Epithelial cell of esophagus (primary cell): ENCODE measurements at regions not wholly inside any gene's neighbourhood (a gene's known extent, or its start where the extent isn't known, plus 50 kb on each side); places are given as distances from the start of the nearest gene placed in this dataset.

ENCODE experiments used
- DNase-seq: peaks from one replicate; pipeline ENCODE4 v3.0.0; 2010; ENCODE audit warnings: low read depth
- H3K4me3 ChIP-seq: 2 replicates; pipeline ENCODE4 v1.5.1; 2011; ENCODE audit warnings: mild to moderate bottlenecking, low read length, control low read depth
- CTCF ChIP-seq: IDR thresholded peaks from 2 replicates; pipeline ENCODE4 v1.5.1; 2011; ENCODE audit warnings: low read depth, mild to moderate bottlenecking, low read length, control low read depth, inconsistent platforms; ENCODE audit not compliant: insufficient read depth; ENCODE audit errors: missing control alignments

DNA sequence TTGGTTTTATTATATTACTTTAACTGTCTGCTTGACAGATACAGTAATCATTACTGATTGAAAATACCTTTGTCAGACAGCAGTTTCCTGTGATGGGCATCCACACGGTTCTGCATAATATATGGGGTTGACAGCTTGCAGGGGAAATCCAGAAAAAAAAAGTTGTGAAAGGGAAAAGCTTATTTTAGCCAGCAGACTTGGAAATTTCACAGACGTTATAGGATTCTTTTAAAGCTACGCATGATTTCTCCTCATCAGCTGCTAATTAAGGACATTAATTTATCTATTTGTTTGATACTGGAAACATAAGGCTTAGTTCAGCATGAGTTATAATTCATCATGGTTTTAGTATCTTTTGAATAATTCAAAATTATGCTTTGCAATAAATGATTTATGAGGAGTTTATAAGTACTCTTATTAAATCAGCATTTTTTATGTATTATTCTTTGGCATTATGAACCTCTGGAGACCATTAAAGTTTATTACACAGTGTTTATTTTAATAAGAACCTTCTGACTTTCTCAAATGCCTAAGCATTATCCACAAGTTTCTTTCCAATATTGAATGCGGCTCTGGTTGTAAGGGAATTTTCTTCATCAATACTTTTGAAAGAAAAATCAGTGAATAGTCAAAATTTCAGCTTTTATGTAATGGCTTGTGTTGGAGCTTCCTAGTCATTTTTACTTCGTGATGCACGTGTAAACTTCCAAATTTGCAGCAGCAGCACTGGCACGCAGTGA, 235.3 kb upstream of the KCNK2 start:
- no peak for TF ChIP-seq CTCF
- no peak for DNase-seq
- H3K4me3 ChIP-seq, result no peak overlapping the region

GRCh38 chr1:214848101-214848500, 234.4 kb upstream of the KCNK2 start:
- TF ChIP-seq CTCF, result no peak
- no peak for DNase-seq
- H3K4me3 ChIP-seq, result no peak overlapping the region

DNA sequence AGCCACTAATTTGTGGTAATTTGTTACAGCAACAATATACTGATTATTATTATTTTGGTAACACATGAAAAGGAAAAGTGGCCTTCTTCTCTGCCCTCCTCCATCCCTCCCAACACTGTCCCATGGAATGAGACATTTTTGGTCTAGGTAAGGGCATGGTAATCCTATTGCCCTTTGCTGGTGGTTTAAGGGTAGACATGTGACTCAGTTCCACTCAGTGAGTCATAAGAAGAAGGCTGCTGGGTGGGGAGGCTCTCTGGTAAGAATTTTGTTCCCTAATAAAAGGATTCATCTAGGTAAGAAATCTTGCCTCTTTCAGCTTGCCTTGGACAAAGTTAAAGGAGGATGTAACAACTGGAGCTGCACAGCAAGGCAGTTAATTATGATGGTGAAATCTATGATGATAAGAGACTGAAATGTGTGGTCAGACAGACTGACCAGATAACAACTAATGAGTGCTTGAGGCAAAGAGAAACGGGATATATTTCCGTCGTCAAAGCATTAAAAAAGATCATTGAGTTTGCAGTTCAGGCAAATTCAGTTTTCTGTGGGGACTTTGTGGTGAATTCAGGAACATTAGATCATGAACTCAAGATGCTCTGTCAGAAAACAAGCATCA, 232.0 kb upstream of the KCNK2 start:
- DNase-seq, result no peak
- no peak for TF ChIP-seq CTCF
- no peak overlapping the region for H3K4me3 ChIP-seq

DNA sequence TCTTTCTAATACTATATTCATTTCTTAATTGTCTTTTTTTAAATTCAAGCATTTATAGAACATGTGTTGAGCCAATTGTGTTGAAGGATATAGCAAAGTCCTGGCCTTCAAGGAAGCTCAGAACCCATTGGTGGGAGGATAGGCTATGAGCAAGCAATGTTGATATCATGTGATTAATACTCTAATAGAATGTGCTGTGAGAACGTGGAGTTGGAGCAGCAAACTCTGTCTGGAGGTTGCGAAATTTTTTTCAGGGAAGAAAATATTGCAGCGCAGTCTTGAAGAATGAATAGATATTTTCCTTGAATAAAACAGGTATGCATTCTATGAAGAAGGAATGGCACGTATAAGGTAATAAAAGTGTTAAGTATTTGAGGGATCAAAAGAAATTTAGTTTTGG, 229.2 kb upstream of the KCNK2 start:
- no peak for DNase-seq
- no peak overlapping the region for H3K4me3 ChIP-seq
- no peak for TF ChIP-seq CTCF

DNA sequence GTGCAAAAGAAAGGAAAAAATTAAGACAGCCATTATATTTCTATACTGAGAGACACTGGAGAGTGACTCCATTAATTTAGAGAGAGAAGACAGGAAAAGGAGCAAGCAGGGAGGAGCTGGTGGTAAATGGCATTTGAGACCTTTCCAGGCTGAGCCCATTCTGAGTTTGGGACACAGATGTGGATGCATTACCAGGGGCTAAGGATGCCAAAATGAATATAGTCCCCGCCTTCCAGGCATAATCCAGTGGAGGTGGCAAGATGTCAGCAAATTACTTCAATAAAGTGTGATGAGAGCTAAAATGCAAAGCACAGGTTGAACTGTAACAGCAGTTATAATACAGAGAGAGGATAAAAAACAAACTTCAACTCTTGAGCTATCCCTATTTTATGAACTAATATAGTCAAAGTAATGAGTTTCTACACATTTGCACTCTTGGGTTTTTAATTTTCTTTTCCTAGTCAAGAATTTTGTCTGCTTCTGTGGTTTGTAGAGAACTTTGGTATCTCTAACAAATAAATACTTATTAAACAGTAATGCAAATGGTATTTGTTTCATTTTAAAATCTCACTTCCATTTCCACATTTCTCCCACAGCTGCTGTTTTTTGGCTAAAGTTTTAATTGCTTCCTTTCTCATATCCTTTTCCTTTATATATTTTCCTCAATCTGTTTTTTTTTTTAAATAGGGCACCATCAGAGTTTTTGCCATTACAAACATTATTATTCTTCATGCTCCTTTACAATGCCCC, 228.2 kb upstream of the KCNK2 start:
- no peak for DNase-seq
- H3K4me3 ChIP-seq, result no peak overlapping the region
- TF ChIP-seq CTCF, result no peak

DNA sequence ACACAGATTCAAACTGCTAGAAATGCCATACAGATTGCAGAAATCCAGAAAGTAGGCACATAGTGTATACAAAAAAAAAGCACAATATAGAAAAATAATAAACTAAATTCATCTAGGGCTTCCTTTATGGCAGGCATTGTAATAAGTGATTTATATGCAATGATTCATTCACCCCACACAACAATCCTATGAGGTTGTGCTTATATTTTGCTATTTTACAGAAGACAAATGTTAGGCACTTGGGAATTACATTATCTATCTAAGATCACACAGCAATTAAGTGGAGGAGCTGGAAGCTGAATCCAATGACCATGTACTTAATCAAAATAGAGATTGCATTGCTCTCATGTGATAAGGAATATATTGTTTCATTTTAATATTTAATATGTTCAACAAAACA, 225.7 kb upstream of the KCNK2 start:
- TF ChIP-seq CTCF, result no peak
- no peak for DNase-seq
- no peak overlapping the region for H3K4me3 ChIP-seq

DNA sequence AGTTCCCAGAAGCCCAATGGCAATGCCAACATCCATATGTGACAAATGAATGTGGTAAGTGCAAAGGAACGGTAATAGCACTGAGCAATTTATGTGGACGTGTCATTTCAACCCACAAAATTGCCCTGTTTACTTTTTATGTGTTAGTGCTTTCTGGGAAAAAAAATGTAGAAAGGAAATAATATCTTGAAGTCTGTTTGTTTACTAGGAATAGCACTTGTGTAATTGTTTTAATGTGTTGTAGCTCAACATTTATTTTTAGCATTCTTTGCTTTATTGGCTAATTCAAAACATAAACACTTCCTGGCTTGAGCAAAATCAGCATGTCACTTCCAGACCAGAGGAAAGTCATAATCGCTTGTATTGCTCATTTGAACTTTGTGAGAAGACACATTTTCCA, 224.8 kb upstream of the KCNK2 start:
- DNase-seq, result no peak
- no peak overlapping the region for H3K4me3 ChIP-seq
- no peak for TF ChIP-seq CTCF
